ENCODE measurements at regions not wholly inside any gene's neighbourhood (a gene's known extent, or its start where the extent isn't known, plus 50 kb on each side); places are given as distances from the start of the nearest gene placed in this dataset.

- H2AFZ ChIP-seq (ENCODE audit: low read depth, low read length) = no peak overlapping the region
- H3K79me2 ChIP-seq (replicated peaks; ENCODE audit: insufficient read depth, low read length) = no peaks in the 10 kb centered on the region
- H3K9me3 ChIP-seq (ENCODE audit: low read length) = no peaks in the 10 kb centered on the region
- no peak overlapping the region for H3K27ac ChIP-seq (ENCODE audit: low read length)
- H3K36me3 ChIP-seq (ENCODE audit: insufficient read depth, low read length) = no peaks in the 10 kb centered on the region
- H3K4me3 ChIP-seq (ENCODE audit: low read length) = no peak overlapping the region
- H3K9ac ChIP-seq (ENCODE audit: low read length) = no peak overlapping the region
- TF ChIP-seq, protein P1, sequence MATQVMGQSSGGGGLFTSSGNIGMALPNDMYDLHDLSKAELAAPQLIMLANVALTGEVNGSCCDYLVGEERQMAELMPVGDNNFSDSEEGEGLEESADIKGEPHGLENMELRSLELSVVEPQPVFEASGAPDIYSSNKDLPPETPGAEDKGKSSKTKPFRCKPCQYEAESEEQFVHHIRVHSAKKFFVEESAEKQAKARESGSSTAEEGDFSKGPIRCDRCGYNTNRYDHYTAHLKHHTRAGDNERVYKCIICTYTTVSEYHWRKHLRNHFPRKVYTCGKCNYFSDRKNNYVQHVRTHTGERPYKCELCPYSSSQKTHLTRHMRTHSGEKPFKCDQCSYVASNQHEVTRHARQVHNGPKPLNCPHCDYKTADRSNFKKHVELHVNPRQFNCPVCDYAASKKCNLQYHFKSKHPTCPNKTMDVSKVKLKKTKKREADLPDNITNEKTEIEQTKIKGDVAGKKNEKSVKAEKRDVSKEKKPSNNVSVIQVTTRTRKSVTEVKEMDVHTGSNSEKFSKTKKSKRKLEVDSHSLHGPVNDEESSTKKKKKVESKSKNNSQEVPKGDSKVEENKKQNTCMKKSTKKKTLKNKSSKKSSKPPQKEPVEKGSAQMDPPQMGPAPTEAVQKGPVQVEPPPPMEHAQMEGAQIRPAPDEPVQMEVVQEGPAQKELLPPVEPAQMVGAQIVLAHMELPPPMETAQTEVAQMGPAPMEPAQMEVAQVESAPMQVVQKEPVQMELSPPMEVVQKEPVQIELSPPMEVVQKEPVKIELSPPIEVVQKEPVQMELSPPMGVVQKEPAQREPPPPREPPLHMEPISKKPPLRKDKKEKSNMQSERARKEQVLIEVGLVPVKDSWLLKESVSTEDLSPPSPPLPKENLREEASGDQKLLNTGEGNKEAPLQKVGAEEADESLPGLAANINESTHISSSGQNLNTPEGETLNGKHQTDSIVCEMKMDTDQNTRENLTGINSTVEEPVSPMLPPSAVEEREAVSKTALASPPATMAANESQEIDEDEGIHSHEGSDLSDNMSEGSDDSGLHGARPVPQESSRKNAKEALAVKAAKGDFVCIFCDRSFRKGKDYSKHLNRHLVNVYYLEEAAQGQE (IDR thresholded peaks at IDR 0.05; ENCODE audit: borderline replicate concordance) = no peak
- TF ChIP-seq EP300 (conservative IDR thresholded peaks at IDR 0.05; ENCODE audit: poor library complexity, severe bottlenecking) (no peak), MXI1 (conservative IDR thresholded peaks at IDR 0.05; ENCODE audit: poor library complexity, severe bottlenecking) (no peak), EZH2 (IDR thresholded peaks at IDR 0.05; ENCODE audit: borderline replicate concordance, insufficient read depth, low read length, poor library complexity, severe bottlenecking) (no peak), TAF1 (IDR thresholded peaks at IDR 0.05; ENCODE audit: low read depth) (no peak), POLR2AphosphoS5 (IDR thresholded peaks at IDR 0.05) (no peak), RAD21 (conservative IDR thresholded peaks at IDR 0.05) (no peak), SMC3 (conservative IDR thresholded peaks at IDR 0.05; ENCODE audit: poor library complexity) (no peak)
- TF ChIP-seq, protein P2, sequence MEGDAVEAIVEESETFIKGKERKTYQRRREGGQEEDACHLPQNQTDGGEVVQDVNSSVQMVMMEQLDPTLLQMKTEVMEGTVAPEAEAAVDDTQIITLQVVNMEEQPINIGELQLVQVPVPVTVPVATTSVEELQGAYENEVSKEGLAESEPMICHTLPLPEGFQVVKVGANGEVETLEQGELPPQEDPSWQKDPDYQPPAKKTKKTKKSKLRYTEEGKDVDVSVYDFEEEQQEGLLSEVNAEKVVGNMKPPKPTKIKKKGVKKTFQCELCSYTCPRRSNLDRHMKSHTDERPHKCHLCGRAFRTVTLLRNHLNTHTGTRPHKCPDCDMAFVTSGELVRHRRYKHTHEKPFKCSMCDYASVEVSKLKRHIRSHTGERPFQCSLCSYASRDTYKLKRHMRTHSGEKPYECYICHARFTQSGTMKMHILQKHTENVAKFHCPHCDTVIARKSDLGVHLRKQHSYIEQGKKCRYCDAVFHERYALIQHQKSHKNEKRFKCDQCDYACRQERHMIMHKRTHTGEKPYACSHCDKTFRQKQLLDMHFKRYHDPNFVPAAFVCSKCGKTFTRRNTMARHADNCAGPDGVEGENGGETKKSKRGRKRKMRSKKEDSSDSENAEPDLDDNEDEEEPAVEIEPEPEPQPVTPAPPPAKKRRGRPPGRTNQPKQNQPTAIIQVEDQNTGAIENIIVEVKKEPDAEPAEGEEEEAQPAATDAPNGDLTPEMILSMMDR (IDR thresholded peaks at IDR 0.05; ENCODE audit: poor library complexity, severe bottlenecking) = no peak
- H3K4me2 ChIP-seq (ENCODE audit: low read length) = no peak overlapping the region
- no peaks in the 10 kb centered on the region for H3K27me3 ChIP-seq (ENCODE audit: insufficient read depth, low read depth, low read length)
- no peaks in the 10 kb centered on the region for H3F3A ChIP-seq (ENCODE audit: insufficient read depth, low read length, poor library complexity, severe bottlenecking)
- H3K9me2 ChIP-seq (ENCODE audit: insufficient read depth, low read length) = no peaks in the 10 kb centered on the region
- H4K20me1 ChIP-seq (ENCODE audit: insufficient read depth) = no peaks in the 10 kb centered on the region
Measured at GRCh38 chr2:74739733-74740241, 85.7 kb downstream of the SEMA4F start.

GRCh38 chr2:74740395-74740740 lies 86.3 kb downstream of the SEMA4F start:
- H3K4me2 ChIP-seq (ENCODE audit: low read length) = no peak overlapping the region
- no peak overlapping the region for H3K4me3 ChIP-seq (ENCODE audit: low read length)
- no peak overlapping the region for H3K27ac ChIP-seq (ENCODE audit: low read length)
- H4K20me1 ChIP-seq (ENCODE audit: insufficient read depth) = no peaks in the 10 kb centered on the region
- H3K79me2 ChIP-seq (replicated peaks; ENCODE audit: insufficient read depth, low read length) = no peaks in the 10 kb centered on the region
- no peaks in the 10 kb centered on the region for H3K36me3 ChIP-seq (ENCODE audit: insufficient read depth, low read length)
- H3K9me2 ChIP-seq (ENCODE audit: insufficient read depth, low read length) = no peaks in the 10 kb centered on the region
- no peaks in the 10 kb centered on the region for H3K9me3 ChIP-seq (ENCODE audit: low read length)
- H3K27me3 ChIP-seq (ENCODE audit: insufficient read depth, low read depth, low read length) = no peaks in the 10 kb centered on the region
- no peaks in the 10 kb centered on the region for H3F3A ChIP-seq (ENCODE audit: insufficient read depth, low read length, poor library complexity, severe bottlenecking)
- TF ChIP-seq EP300 (conservative IDR thresholded peaks at IDR 0.05; ENCODE audit: poor library complexity, severe bottlenecking) (no peak), EZH2 (IDR thresholded peaks at IDR 0.05; ENCODE audit: borderline replicate concordance, insufficient read depth, low read length, poor library complexity, severe bottlenecking) (no peak), POLR2AphosphoS5 (IDR thresholded peaks at IDR 0.05) (no peak), RAD21 (conservative IDR thresholded peaks at IDR 0.05) (no peak), TAF1 (IDR thresholded peaks at IDR 0.05; ENCODE audit: low read depth) (no peak), MXI1 (conservative IDR thresholded peaks at IDR 0.05; ENCODE audit: poor library complexity, severe bottlenecking) (no peak), SMC3 (conservative IDR thresholded peaks at IDR 0.05; ENCODE audit: poor library complexity) (no peak)
- TF ChIP-seq, protein P2 (IDR thresholded peaks at IDR 0.05; ENCODE audit: poor library complexity, severe bottlenecking) = no peak
- TF ChIP-seq, protein P1 (IDR thresholded peaks at IDR 0.05; ENCODE audit: borderline replicate concordance) = no peak
- H2AFZ ChIP-seq (ENCODE audit: low read depth, low read length) = no peak overlapping the region
- H3K9ac ChIP-seq (ENCODE audit: low read length) = no peak overlapping the region
